H9 (cell line): ENCODE measurements at regions not wholly inside any gene's neighbourhood (a gene's known extent, or its start where the extent isn't known, plus 50 kb on each side); places are given as distances from the start of the nearest gene placed in this dataset.

Experiments
- DNase-seq: peaks from one replicate; pipeline ENCODE4 v3.0.0-alpha.2; 2017
- H2AFZ ChIP-seq: one replicate; pipeline ENCODE4 v1.6.1; 2013; ENCODE audit warnings: mild to moderate bottlenecking, low read length, control low read depth, moderate library complexity
- H2AK5ac ChIP-seq: 2 replicates; pipeline ENCODE4 v1.6.1; 2013; ENCODE audit warnings: low read length, control low read depth, mixed read lengths; ENCODE audit not compliant: insufficient read length
- H2BK120ac ChIP-seq: one replicate; pipeline ENCODE4 v1.6.1; 2013; ENCODE audit warnings: low read depth, mild to moderate bottlenecking, low read length, control low read depth, inconsistent platforms; ENCODE audit not compliant: poor library complexity, severe bottlenecking
- H2BK12ac ChIP-seq: 2 replicates; pipeline ENCODE4 v1.6.1; 2013; ENCODE audit warnings: low read length, control low read depth, mixed read lengths, low read depth; ENCODE audit not compliant: insufficient read length
- H2BK15ac ChIP-seq: 2 replicates; pipeline ENCODE4 v1.6.1; 2013; ENCODE audit warnings: low read depth, low read length, control low read depth
- H2BK20ac ChIP-seq: one replicate; pipeline ENCODE4 v1.6.1; 2013; ENCODE audit warnings: low read depth, mild to moderate bottlenecking, low read length, control low read depth, inconsistent platforms; ENCODE audit not compliant: poor library complexity, severe bottlenecking
- H2BK5ac ChIP-seq: 2 replicates; pipeline ENCODE4 v1.6.1; 2013; ENCODE audit warnings: low read length, control low read depth, mixed read lengths; ENCODE audit not compliant: insufficient read length
- H3K14ac ChIP-seq: 2 replicates; pipeline ENCODE4 v1.6.1; 2013; ENCODE audit warnings: low read length, control low read depth; ENCODE audit not compliant: insufficient read depth
- H3K18ac ChIP-seq: 2 replicates; pipeline ENCODE4 v1.6.1; 2013; ENCODE audit warnings: low read depth, mild to moderate bottlenecking, mixed read lengths, low read length, control low read depth; ENCODE audit not compliant: insufficient read length
- H3K23ac ChIP-seq: 2 replicates; pipeline ENCODE4 v1.6.1; 2013; ENCODE audit warnings: low read length, control low read depth, mixed read lengths, low read depth; ENCODE audit not compliant: insufficient read length
- H3K23me2 ChIP-seq: 2 replicates; pipeline ENCODE4 v1.6.1; 2013; ENCODE audit warnings: low read depth, mild to moderate bottlenecking, mixed read lengths, low read length, control low read depth; ENCODE audit not compliant: insufficient read length, poor library complexity, severe bottlenecking
- H3K27ac ChIP-seq: 2 replicates; pipeline ENCODE4 v1.5.1; 2013; ENCODE audit warnings: low read length, control low read depth, mixed read lengths, low read depth; ENCODE audit not compliant: insufficient read length
- H3K27me3 ChIP-seq: 2 replicates; pipeline ENCODE4 v1.6.1; 2013; ENCODE audit warnings: low read length, control low read depth, inconsistent platforms; ENCODE audit not compliant: insufficient read depth
- H3K4ac ChIP-seq: 2 replicates; pipeline ENCODE4 v1.6.1; 2013; ENCODE audit warnings: low read depth, mild to moderate bottlenecking, control low read depth, inconsistent platforms, low read length, moderate library complexity
- H3K4me1 ChIP-seq: 2 replicates; pipeline ENCODE4 v1.6.1; 2013; ENCODE audit warnings: low read length, control low read depth, inconsistent platforms; ENCODE audit not compliant: insufficient read depth
- H3K4me2 ChIP-seq: 2 replicates; pipeline ENCODE4 v1.6.1; 2013; ENCODE audit warnings: low read length, control low read depth, mixed read lengths; ENCODE audit not compliant: insufficient read length, insufficient read depth
- H3K56ac ChIP-seq: 2 replicates; pipeline ENCODE4 v1.6.1; 2013; ENCODE audit warnings: low read depth, mild to moderate bottlenecking, mixed read lengths, low read length, control low read depth; ENCODE audit not compliant: insufficient read length
- H3K79me1 ChIP-seq: 2 replicates; pipeline ENCODE4 v1.6.1; 2013; ENCODE audit warnings: low read depth, mild to moderate bottlenecking, moderate library complexity, low read length, control low read depth, inconsistent platforms; ENCODE audit not compliant: insufficient read depth, poor library complexity, severe bottlenecking
- H3K79me2 ChIP-seq: 2 replicates; pipeline ENCODE4 v1.6.1; 2013; ENCODE audit warnings: low read length, control low read depth, inconsistent platforms; ENCODE audit not compliant: insufficient read depth
- H3K9ac ChIP-seq: 2 replicates; pipeline ENCODE4 v1.6.1; 2013; ENCODE audit warnings: low read length, control low read depth, mixed read lengths; ENCODE audit not compliant: insufficient read length; ENCODE audit errors: extremely low read depth
- H3K9me3 ChIP-seq: one replicate; pipeline ENCODE4 v1.6.1; 2013; ENCODE audit warnings: low read depth, low read length, inconsistent platforms; ENCODE audit not compliant: control insufficient read depth
- H3T11ph ChIP-seq: one replicate; pipeline ENCODE4 v1.6.1; 2013; ENCODE audit warnings: mild to moderate bottlenecking, low read length, control low read depth, inconsistent platforms
- H4K20me1 ChIP-seq: one replicate; pipeline ENCODE4 v1.6.1; 2013; ENCODE audit not compliant: control insufficient read depth, insufficient read length, insufficient read depth
- H4K5ac ChIP-seq: 2 replicates; pipeline ENCODE4 v1.6.1; 2013; ENCODE audit warnings: low read depth, mild to moderate bottlenecking, mixed read lengths, low read length, control low read depth; ENCODE audit not compliant: insufficient read length
- H4K8ac ChIP-seq: replicated peaks from 2 replicates; pipeline ENCODE4 v1.6.1; 2013; ENCODE audit warnings: low read length, control low read depth, mixed read lengths, low read depth; ENCODE audit not compliant: insufficient read length
- H4K91ac ChIP-seq: 2 replicates; pipeline ENCODE4 v1.6.1; 2013; ENCODE audit warnings: low read depth, mild to moderate bottlenecking, moderate library complexity, mixed read lengths, low read length, control low read depth; ENCODE audit not compliant: insufficient read length
- H3K27ac Mint-ChIP-seq, 3 experiments: 2 replicates in 2 of 3; 3 replicates in 1 of 3; pipeline ENCODE4 v1.8.0; 2020 to 2021; ENCODE audit warnings: mixed read lengths in 3 of 3, mild to moderate bottlenecking in 1 of 3, moderate library complexity in 1 of 3
- H3K27me3 Mint-ChIP-seq: 2 replicates; pipeline ENCODE4 v1.8.0; 2021; ENCODE audit warnings: low read depth, mild to moderate bottlenecking, moderate library complexity, mixed read lengths
- H3K36me3 Mint-ChIP-seq, 3 experiments: 2 replicates in 2 of 3; 3 replicates in 1 of 3; pipeline ENCODE4 v1.8.0; 2020 to 2021; ENCODE audit warnings: low read depth in 3 of 3, mixed read lengths in 3 of 3; ENCODE audit not compliant: insufficient read depth in 1 of 3
- H3K4me1 Mint-ChIP-seq, 2 experiments: 2 replicates each; pipeline ENCODE4 v1.8.0; 2020; ENCODE audit warnings: mixed read lengths in 2 of 2
- H3K4me3 Mint-ChIP-seq, 2 experiments: 2 replicates in 1 of 2; 3 replicates in 1 of 2; pipeline ENCODE4 v1.8.0; 2020 to 2021; ENCODE audit warnings: mild to moderate bottlenecking in 2 of 2, mixed read lengths in 2 of 2, moderate library complexity in 1 of 2
- H3K9me3 Mint-ChIP-seq, 2 experiments: 2 replicates in 1 of 2; 3 replicates in 1 of 2; pipeline ENCODE4 v1.8.0; 2020; ENCODE audit warnings: mild to moderate bottlenecking in 2 of 2, mixed read lengths in 2 of 2, moderate library complexity in 1 of 2
- WGBS: extraction: QIAGEN DNeasy Blood & Tissue Kit; methylation state at CpG from one replicate; pipeline ENCODE4 v1.1.7; 2013; ENCODE audit warnings: missing lambda C conversion rate, low lambda C conversion rate, mixed read lengths; ENCODE audit not compliant: insufficient read length; ENCODE audit errors: extremely low coverage; 5-methylcytosine and 5-hydroxymethylcytosine counted together
- TF ChIP-seq, protein P1 (sequence below): fragments of 200-600 bp; sonication (generic); conservative IDR thresholded peaks from 3 replicates; pipeline ENCODE4 v1.8.0; 2021; ENCODE audit warnings: antibody characterized with exemption, mild to moderate bottlenecking

DNA sequence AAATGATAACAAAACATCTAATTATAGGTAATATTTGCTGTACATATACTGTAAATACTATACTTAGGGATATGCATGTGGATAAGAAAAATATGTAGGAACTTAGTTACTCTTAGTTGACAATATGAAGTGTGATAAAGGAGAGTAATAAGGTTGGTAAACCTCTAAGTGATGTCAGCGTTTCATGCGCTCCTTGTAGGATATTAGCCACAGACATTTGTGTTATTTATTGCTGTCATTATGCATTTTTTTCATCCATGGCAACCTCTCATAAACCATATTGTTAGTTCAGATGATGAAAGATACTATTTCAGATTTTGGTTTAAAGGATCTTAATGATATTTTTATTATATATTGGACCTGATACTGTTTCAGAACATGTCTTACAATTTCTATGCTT, 298.1 kb upstream of the PITX2 start:
- no peak for DNase-seq
- H2BK120ac ChIP-seq = no peak overlapping the region
- H3K79me2 ChIP-seq = no peaks in the 10 kb centered on the region
- Mint-ChIP-seq H3K36me3 (no peaks in the 10 kb centered on the region), H3K27ac (no peak overlapping the region), H3K9me3 (no peaks in the 10 kb centered on the region), H3K27me3 (no peaks in the 10 kb centered on the region), H3K4me3 (no peak overlapping the region), H3K4me1 (no peaks in the 10 kb centered on the region)
- TF ChIP-seq, protein P1, sequence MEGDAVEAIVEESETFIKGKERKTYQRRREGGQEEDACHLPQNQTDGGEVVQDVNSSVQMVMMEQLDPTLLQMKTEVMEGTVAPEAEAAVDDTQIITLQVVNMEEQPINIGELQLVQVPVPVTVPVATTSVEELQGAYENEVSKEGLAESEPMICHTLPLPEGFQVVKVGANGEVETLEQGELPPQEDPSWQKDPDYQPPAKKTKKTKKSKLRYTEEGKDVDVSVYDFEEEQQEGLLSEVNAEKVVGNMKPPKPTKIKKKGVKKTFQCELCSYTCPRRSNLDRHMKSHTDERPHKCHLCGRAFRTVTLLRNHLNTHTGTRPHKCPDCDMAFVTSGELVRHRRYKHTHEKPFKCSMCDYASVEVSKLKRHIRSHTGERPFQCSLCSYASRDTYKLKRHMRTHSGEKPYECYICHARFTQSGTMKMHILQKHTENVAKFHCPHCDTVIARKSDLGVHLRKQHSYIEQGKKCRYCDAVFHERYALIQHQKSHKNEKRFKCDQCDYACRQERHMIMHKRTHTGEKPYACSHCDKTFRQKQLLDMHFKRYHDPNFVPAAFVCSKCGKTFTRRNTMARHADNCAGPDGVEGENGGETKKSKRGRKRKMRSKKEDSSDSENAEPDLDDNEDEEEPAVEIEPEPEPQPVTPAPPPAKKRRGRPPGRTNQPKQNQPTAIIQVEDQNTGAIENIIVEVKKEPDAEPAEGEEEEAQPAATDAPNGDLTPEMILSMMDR = no peak
- H3T11ph ChIP-seq = no peak overlapping the region
- H3K9ac ChIP-seq = no peak overlapping the region
- H4K8ac ChIP-seq = no peak overlapping the region
- no peak overlapping the region for H3K18ac ChIP-seq
- no peak overlapping the region for H3K14ac ChIP-seq
- H4K5ac ChIP-seq = no peak overlapping the region
- H3K27ac ChIP-seq = no peak overlapping the region
- no peak overlapping the region for H3K23ac ChIP-seq
- no peaks in the 10 kb centered on the region for H3K79me1 ChIP-seq
- no peak overlapping the region for H2BK12ac ChIP-seq
- H3K23me2 ChIP-seq = no peaks in the 10 kb centered on the region
- H2BK15ac ChIP-seq = no peak overlapping the region
- no peak overlapping the region for H2BK20ac ChIP-seq
- no peaks in the 10 kb centered on the region for H3K9me3 ChIP-seq
- no peak overlapping the region for H3K4me2 ChIP-seq
- no peaks in the 10 kb centered on the region for H3K4me1 ChIP-seq
- no peak overlapping the region for H2AK5ac ChIP-seq
- H2AFZ ChIP-seq = no peak overlapping the region
- H2BK5ac ChIP-seq = no peak overlapping the region
- H3K4ac ChIP-seq = no peak overlapping the region
- no peak overlapping the region for H4K91ac ChIP-seq
- H3K56ac ChIP-seq = no peak overlapping the region
- no peaks in the 10 kb centered on the region for H3K27me3 ChIP-seq
- no peaks in the 10 kb centered on the region for H4K20me1 ChIP-seq
- WGBS = no CpG with 5 or more reads among the region's 2 CpGs
